ENCODE measurements at regions not wholly inside any gene's neighbourhood (a gene's known extent, or its start where the extent isn't known, plus 50 kb on each side); places are given as distances from the start of the nearest gene placed in this dataset.

GRCh38 chr3:3503411-3503810 lies 295.8 kb upstream of the LRRN1 start:
- no peak for TF ChIP-seq CTCF (conservative IDR thresholded peaks at IDR 0.05)
- H3K27ac ChIP-seq, result no peak overlapping the region

GRCh38 chr3:3499987-3500386 lies 299.2 kb upstream of the LRRN1 start:
- TF ChIP-seq CTCF (conservative IDR thresholded peaks at IDR 0.05), result no peak
- H3K27ac ChIP-seq, result no peak overlapping the region

- H3K27ac ChIP-seq, result no peak overlapping the region
- no peak for TF ChIP-seq CTCF (conservative IDR thresholded peaks at IDR 0.05)
These were observed 300.1 kb upstream of the LRRN1 start for GRCh38 chr3:3499012-3499562.

GRCh38 chr3:3495611-3496010 lies 303.6 kb upstream of the LRRN1 start:
- TF ChIP-seq CTCF (conservative IDR thresholded peaks at IDR 0.05), result no peak
- H3K27ac ChIP-seq, result no peak overlapping the region

GRCh38 chr3:3476669-3477068 lies 297.2 kb upstream of the CRBN start:
- H3K27ac ChIP-seq, result no peak overlapping the region
- TF ChIP-seq CTCF (conservative IDR thresholded peaks at IDR 0.05), result no peak

GRCh38 chr3:3468596-3468995 lies 289.1 kb upstream of the CRBN start:
- no peak overlapping the region for H3K27ac ChIP-seq
- TF ChIP-seq CTCF (conservative IDR thresholded peaks at IDR 0.05), result no peak

GRCh38 chr3:3464131-3464530 lies 284.6 kb upstream of the CRBN start:
- no peak overlapping the region for H3K27ac ChIP-seq
- TF ChIP-seq CTCF (conservative IDR thresholded peaks at IDR 0.05), result no peak

Measured in VCaP (cell line).